Panc1 (cell line): ENCODE measurements at regions not wholly inside any gene's neighbourhood (a gene's known extent, or its start where the extent isn't known, plus 50 kb on each side); places are given as distances from the start of the nearest gene placed in this dataset.

Source experiments
- ATAC-seq: fragments of 200-7000 bp; cut with Tn5 transposase; 2 replicates; pipeline ENCODE4 v1.9.1; 2020; ENCODE audit warnings: mild to moderate bottlenecking, moderate library complexity
- BruUV-seq: library from RNA; stranded (reverse); fragments of 400-500 nt; replicated peaks from 2 replicates; lab custom pipeline; 2021; lab: Mats Ljungman, UMichigan
- CTCF ChIA-PET: fragments of 300-600 bp; sonication (Branson Sonifier 250); formaldehyde crosslinking; loops from one replicate; lab custom pipeline; 2022; ENCODE audit warnings: antibody characterized with exemption; lab: Charles Lee
- POLR2A ChIA-PET: fragments of 300-600 bp; sonication (Branson Sonifier 250); formaldehyde crosslinking; loops from one replicate; lab custom pipeline; 2022; ENCODE audit warnings: antibody characterized with exemption; lab: Charles Lee
- DNase-seq: peaks from one replicate; pipeline ENCODE4 v3.0.0-alpha.2; 2010; ENCODE audit warnings: low read depth, low spot score
- H3K27ac ChIP-seq: 2 replicates; pipeline ENCODE4 v1.5.1; 2011; ENCODE audit warnings: mild to moderate bottlenecking, low read length, inconsistent platforms
- H3K27me3 ChIP-seq: fragments of 200-500 bp; sonication (Bioruptor generic); 2 replicates; pipeline ENCODE4 v1.6.0; 2014; ENCODE audit warnings: low read length, inconsistent platforms; ENCODE audit not compliant: control insufficient read depth, insufficient read depth
- H3K36me3 ChIP-seq: fragments of 200-500 bp; sonication (Bioruptor generic); 2 replicates; pipeline ENCODE4 v1.5.1; 2014; ENCODE audit warnings: inconsistent platforms, mild to moderate bottlenecking, low read length, moderate library complexity; ENCODE audit not compliant: control insufficient read depth, insufficient read depth
- H3K4me1 ChIP-seq: 2 replicates; pipeline ENCODE4 v1.5.1; 2011; ENCODE audit warnings: inconsistent platforms, mild to moderate bottlenecking, low read length, moderate library complexity; ENCODE audit not compliant: control insufficient read depth, insufficient read depth
- H3K4me3 ChIP-seq, 2 experiments: 2 replicates each; pipeline ENCODE4 v1.5.1; 2011 to 2012; ENCODE audit warnings: low read depth in 2 of 2, low read length in 2 of 2, mild to moderate bottlenecking in 2 of 2, inconsistent platforms in 1 of 2, moderate library complexity in 1 of 2
- H3K9me3 ChIP-seq: fragments of 200-500 bp; sonication (Bioruptor generic); 2 replicates; pipeline ENCODE4 v1.5.1; 2014; ENCODE audit warnings: low read depth, mild to moderate bottlenecking, inconsistent platforms, low read length, moderate library complexity; ENCODE audit not compliant: control insufficient read depth, insufficient read depth
- CTCF ChIP-seq: fragments of 450-650 bp; IDR thresholded peaks from 2 replicates; pipeline ENCODE4 v1.5.1; 2017; ENCODE audit warnings: mild to moderate bottlenecking
- POLR2AphosphoS5 ChIP-seq: IDR thresholded peaks from 2 replicates; pipeline ENCODE4 v1.6.1; 2012; ENCODE audit warnings: mild to moderate bottlenecking, low read depth, low read length, moderate library complexity
- SIN3A ChIP-seq: IDR thresholded peaks from 2 replicates; pipeline ENCODE4 v1.6.1; 2012; ENCODE audit warnings: low read depth, mild to moderate bottlenecking, low read length, moderate library complexity, borderline replicate concordance; ENCODE audit not compliant: insufficient read depth
- TCF7L2 ChIP-seq: IDR thresholded peaks from 2 replicates; pipeline ENCODE4 v1.6.1; 2011; ENCODE audit warnings: mild to moderate bottlenecking, low read depth, low read length, inconsistent platforms
- in situ Hi-C: cut with HindIII; loops from 2 replicates; pipeline ENCODE4 v1.10.0; 2016; ENCODE audit warnings: low sequenced_read_pairs, low pct_unique_long_range_greater_than_20kb
- intact Hi-C: fragments of 100-400 bp; cut with micrococcal nuclease; formaldehyde crosslinking; loops from one replicate; pipeline ENCODE4 v1.10.0; 2022; ENCODE audit not compliant: unreplicated experiment
- TF ChIP-seq, protein P1 (sequence below), 2 experiments: IDR thresholded peaks; 2 replicates each; pipeline ENCODE4 v1.6.1; 2011 to 2012; ENCODE audit warnings: low read depth in 2 of 2, control low read depth in 1 of 2, low read length in 1 of 2, mild to moderate bottlenecking in 1 of 2, moderate library complexity in 1 of 2; ENCODE audit not compliant: insufficient read depth in 1 of 2

DNA sequence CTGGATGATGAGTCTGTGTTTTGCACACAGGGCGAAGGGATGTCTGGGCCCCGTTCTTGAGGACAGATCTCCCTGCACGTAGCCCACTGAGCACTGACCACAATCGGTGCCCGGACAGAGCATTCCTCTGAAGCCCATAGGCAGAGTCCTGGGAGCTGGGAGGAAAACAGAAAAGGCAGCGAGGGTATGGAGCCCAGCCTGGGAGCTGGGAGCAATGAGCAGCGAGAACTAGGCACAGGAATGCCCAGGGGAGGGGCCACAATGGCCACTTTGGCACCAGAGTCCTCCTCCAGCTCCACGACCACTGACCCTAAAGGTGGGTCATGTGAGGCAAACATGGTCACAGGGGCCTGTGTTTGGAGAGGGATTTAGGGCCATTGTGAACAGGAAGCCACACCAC, 333.9 kb downstream of the EIPR1 start:
- no peak overlapping the region for H3K27ac ChIP-seq
- BruUV-seq: no TSS peak
- CTCF ChIA-PET: no interaction called here
- no peaks in the 10 kb centered on the region for H3K4me1 ChIP-seq
- no peak for DNase-seq
- no peaks in the 10 kb centered on the region for H3K9me3 ChIP-seq
- no peak for TF ChIP-seq SIN3A
- no peak for TF ChIP-seq POLR2AphosphoS5
- TF ChIP-seq, protein P1, sequence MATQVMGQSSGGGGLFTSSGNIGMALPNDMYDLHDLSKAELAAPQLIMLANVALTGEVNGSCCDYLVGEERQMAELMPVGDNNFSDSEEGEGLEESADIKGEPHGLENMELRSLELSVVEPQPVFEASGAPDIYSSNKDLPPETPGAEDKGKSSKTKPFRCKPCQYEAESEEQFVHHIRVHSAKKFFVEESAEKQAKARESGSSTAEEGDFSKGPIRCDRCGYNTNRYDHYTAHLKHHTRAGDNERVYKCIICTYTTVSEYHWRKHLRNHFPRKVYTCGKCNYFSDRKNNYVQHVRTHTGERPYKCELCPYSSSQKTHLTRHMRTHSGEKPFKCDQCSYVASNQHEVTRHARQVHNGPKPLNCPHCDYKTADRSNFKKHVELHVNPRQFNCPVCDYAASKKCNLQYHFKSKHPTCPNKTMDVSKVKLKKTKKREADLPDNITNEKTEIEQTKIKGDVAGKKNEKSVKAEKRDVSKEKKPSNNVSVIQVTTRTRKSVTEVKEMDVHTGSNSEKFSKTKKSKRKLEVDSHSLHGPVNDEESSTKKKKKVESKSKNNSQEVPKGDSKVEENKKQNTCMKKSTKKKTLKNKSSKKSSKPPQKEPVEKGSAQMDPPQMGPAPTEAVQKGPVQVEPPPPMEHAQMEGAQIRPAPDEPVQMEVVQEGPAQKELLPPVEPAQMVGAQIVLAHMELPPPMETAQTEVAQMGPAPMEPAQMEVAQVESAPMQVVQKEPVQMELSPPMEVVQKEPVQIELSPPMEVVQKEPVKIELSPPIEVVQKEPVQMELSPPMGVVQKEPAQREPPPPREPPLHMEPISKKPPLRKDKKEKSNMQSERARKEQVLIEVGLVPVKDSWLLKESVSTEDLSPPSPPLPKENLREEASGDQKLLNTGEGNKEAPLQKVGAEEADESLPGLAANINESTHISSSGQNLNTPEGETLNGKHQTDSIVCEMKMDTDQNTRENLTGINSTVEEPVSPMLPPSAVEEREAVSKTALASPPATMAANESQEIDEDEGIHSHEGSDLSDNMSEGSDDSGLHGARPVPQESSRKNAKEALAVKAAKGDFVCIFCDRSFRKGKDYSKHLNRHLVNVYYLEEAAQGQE (IDR thresholded peaks at IDR 0.05; ENCODE audit: insufficient read depth in 1 of 2, low read depth in 2 of 2, low read length in 1 of 2): no peak
- TF ChIP-seq TCF7L2: no peak
- no peak for TF ChIP-seq CTCF
- H3K27me3 ChIP-seq: no peaks in the 10 kb centered on the region
- POLR2A ChIA-PET: no interaction called here
- intact Hi-C loops: no loop called here
- H3K4me3 ChIP-seq: no peak overlapping the region
- no peak for ATAC-seq
- H3K36me3 ChIP-seq: no peaks in the 10 kb centered on the region
- in situ Hi-C loops: no loop called here

DNA sequence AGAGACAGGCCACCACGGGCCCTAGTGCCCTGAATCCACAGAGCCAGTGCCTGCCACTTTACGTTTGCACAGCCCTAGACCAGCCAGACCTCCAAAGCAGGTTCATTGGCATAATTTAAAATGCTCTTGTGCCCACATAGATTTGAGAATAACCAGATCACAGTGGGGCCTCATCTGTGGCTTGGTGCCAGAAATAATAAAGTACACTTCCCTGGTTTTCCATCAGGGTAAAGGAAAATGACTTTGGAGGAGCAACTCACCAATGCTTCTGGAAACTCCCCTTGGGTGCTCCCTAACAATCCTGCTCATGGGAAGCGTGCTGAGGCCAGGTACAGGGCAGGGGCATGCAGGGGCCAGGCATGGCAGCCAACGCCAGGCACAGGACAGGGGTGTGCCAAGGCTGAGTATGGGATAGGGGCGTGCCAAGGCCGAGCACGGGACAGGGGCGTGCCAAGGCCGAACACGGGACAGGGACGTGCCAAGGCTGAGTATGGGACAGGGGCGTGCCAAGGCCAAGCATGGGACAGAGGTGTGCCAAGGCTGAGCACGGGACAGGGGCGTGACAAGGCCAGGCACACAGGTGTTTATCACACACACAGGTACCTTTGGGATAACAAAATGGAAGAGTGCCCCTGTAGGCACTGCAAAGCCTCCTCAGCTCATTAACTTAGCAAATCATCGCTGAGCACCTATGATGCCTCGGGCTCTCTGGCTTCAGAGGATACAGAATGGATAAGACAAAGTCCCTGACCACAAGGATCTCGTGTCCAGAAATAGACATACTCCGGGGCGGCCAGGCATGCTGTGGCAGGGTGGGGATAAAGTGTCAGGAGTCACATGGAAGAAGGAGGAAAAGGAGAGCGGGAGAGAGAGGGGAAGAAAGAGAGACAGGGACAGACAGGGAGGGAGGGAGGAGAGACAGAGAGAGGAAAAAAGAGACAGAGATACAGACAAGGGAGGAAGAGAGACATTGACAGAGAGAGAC, 334.7 kb downstream of the EIPR1 start:
- no peaks in the 10 kb centered on the region for H3K4me1 ChIP-seq
- DNase-seq (no peak), ATAC-seq (no peak)
- in situ Hi-C loops (no loop called here), intact Hi-C loops (no loop called here)
- CTCF ChIA-PET: no interaction called here
- POLR2A ChIA-PET: no interaction called here
- no TSS peak for BruUV-seq
- H3K27ac ChIP-seq: no peak overlapping the region
- H3K36me3 ChIP-seq: no peaks in the 10 kb centered on the region
- H3K4me3 ChIP-seq: no peak overlapping the region
- H3K9me3 ChIP-seq: no peaks in the 10 kb centered on the region
- no peaks in the 10 kb centered on the region for H3K27me3 ChIP-seq
- TF ChIP-seq TCF7L2 (no peak), CTCF (no peak), POLR2AphosphoS5 (no peak), SIN3A (no peak)
- TF ChIP-seq, protein P1 (IDR thresholded peaks at IDR 0.05; ENCODE audit: insufficient read depth in 1 of 2, low read depth in 2 of 2, low read length in 1 of 2): no peak
